ENCODE measurements at regions not wholly inside any gene's neighbourhood (a gene's known extent, or its start where the extent isn't known, plus 50 kb on each side); places are given as distances from the start of the nearest gene placed in this dataset.
"Not testable (repeated sequence)": the region's sequence is repeated elsewhere in the genome, so short reads cannot be mapped to it uniquely, and the experiment has no call there.

DNA sequence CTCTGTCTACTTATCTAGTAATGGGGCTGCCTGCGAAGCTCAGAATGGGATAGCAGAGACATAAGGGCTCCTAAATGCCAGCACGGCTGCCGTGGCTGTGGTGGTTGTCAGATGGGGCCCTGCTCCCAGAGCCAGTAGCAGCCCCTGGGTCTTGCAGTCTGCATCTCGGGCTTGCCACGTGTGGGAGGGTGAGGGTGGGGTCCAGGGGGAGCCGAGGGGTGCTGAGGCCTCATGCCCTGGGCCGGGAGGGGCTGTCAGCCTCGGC, 88.8 kb upstream of the GSE1 start:
- DNase-seq, result no peak

DNA sequence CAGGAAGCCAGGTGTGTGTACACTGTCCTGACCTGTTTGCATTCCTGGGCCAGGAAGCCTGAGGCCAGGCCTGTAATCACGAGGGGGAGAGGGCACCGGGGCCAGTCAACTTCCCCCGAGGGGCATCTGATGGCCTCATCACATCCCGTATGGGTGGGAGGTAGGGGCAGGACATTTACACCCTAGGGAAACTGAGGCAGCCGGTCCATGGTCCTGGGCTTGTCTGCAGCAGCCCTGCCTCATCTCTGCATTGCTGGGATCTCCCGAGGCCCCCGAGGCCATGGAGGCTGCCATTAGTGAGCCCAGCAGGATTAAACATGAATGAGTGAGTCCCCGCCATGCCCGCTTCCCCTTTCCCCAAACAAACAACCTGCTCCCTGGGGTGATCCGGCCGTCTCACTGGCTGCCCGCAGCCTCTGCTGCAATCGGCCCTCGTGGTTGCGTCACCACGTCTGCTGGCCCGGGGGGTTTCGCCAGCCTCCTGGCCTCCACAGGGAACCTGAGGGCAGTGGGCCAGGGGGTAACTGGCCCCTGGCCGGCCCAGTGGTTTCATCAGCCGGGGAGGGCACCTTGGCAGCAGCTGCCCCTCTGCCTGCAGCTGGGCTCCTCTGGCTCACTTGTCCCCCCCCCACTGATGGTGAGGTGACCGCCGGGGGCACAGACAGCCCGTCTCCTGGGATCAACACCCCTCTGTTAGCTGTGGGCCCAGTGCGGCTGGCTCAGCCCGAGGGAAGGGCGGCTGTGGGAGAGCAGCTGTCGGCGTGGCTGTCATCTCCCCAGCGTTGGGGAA, 88.3 kb upstream of the GSE1 start:
- DNase-seq, result peak; percentile 30

DNA sequence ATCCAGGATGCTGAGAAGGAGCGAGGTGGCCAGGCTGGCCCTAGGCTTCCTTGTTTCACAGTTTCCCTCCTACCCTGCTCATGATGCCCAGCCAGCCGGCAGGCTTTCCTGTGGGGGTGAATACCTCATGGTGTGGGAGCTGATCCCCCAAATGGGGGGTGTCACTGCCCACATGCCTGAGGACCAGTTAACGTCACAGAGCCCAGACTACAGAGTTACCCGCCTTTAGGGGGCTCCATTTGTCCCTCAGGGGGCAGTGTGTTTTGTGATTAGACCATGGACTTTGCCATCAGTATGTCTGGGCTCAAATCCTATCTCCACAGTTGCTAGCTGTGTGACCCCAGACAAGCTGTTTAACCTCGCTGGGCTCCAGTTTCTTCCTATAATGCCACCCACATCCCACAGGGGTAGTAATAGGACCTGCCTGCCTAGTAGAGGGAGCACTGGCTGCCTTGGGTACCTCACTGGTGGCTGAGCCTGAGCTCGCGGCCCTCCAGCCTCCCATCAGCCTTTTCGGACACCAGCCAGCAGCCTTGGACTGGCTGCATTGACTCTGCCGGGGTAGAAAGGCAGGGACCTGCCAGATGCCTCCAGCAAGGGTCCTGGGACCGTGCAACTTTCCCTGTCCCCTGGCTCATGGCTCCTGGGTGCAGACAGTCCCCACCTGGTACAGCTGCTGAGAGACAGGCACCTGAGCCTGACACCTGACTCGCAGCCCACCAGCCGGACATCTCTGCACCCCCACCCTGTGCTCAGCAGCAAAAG, 87.5 kb upstream of the GSE1 start:
- DNase-seq, result no peak

DNA sequence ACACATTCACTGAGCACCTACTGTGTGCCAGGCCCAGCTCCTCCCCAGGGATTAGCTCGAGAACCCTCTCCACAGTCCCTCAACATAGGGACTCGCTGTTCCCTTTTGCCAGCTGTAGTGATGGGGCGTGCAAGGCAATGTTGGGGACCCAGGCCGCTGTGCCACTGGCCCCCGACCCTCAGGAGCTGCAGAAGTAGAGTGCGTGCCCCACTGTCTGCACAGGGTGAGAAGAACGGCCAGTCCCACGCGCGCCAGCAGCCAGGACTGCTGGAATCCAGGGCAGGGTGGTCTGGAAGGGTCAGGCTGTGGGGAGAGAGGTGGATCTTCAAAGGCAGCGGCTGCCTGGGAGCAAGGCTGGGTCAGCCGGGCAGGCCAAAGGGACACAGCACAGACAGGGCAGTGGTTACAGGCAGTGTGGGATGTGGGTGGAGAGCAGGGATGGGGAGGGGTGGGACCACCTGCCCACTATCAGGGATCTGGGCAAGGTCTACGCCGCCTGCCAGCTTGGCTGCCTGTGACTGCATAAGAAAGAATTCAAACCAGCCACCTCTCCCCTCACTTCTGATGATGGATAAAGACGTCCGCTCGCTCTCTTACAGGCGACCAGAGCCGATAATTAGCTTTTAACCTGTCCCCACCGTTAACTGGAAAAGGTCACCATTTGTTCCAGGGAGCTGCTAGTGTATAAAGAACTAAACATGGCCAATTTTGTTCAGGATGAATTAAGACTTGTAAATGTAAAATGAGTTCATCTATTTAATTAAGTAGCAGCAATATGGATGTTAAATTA, 86.7 kb upstream of the GSE1 start:
- no peak for DNase-seq

DNA sequence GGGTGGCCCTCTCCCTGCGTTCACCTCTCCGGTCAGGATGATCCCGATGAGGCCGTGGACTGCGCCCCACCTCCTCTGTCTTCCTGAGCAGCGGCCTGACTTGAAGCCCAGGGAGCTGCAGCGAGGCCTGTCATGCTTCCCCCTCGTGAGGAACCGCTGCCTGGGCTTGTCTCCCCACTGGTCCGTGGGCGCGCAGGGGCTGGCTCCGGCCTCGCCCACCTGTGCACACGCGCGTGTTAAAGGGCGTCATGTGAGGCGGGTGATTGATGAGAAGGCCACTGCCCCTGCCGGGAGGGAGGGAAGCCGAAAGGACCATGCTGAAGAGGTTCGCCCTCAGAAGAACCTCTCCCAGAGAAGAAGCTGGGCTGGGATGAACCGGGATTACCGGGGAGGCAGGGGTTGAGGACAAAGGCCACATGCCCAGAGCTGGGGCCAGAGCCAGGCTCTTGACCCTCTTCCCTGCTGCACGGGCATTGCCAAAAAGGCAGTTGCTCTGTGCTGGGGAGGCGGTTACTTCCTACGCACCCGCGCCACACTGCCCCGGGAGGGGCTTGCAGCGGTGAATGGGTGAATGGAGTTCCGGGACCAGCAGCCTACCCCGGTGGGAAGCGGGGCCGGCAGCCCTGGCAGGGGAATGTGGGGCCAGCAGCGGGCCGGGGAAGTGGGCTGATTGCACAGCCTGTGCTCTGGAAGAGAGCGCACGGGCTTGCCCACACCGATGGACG, 85.9 kb upstream of the GSE1 start:
- no peak for DNase-seq

DNA sequence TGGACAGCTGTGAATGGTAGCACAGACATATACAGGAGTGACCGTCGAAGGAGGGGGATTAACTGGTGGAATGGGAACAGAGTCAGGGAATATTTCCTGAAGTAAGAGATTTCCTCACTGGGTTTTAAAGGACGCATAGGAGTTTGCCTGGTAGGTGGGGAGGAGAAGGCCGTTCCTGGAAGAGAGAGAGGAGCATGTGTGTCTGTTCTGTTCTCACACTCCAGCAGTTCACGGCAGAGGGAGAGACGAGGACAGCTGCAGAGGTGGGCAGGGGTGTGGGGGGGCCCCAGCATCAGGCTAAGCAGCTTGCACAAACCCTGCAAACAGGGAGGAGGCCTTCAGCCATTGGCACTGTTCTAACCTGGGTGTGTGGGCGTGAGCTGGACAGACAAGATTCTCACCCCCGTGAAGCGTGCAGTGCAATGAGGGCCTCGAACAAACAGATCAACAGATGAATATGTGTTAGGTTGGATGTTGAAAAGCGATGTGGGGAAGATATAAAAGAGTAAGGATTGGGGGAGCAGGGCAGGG, 85.3 kb upstream of the GSE1 start:
- DNase-seq, result no peak

DNA sequence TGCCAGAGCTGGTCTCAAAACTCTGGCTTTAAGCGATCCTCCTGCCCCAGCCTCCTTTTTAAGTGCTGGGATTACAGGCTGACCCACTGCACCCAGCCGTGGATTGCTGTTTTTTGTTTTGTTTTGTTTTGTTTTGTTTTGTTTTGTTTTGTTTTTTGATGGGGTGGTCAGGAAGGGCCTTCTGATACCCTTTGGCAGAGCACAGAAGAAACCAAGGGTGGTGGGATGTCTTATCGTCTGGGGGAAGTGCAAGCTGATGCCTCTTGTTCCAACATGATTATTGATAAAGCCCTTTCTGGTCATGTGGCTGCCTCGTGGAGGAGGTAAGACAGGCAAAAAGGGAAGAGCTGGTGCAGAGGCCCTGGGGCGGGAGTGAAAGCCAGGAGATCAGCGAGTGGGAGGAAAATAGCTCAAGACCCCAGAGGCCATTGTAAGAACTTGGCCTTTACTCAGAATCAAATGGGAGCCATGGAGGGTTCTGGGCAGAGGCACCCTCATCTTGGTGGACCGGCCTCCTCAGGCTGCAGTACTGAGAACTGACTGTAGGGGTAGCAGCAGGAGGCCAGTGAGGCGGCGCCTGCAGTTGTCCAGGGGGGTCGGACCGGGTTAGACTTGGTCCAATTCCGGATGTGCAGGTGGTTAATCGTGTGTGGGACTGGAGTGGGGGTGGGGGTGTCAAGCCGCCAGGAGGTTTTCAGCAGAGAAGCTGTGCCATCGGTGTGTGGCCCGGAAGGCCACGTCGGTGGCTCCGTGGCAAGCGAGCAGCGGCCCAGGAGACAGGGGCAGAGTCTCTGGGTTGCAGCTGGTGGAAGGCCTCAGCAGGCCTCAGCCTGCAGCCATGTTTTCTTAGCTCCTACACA, 84.4 kb upstream of the GSE1 start:
- no peak for DNase-seq

DNA sequence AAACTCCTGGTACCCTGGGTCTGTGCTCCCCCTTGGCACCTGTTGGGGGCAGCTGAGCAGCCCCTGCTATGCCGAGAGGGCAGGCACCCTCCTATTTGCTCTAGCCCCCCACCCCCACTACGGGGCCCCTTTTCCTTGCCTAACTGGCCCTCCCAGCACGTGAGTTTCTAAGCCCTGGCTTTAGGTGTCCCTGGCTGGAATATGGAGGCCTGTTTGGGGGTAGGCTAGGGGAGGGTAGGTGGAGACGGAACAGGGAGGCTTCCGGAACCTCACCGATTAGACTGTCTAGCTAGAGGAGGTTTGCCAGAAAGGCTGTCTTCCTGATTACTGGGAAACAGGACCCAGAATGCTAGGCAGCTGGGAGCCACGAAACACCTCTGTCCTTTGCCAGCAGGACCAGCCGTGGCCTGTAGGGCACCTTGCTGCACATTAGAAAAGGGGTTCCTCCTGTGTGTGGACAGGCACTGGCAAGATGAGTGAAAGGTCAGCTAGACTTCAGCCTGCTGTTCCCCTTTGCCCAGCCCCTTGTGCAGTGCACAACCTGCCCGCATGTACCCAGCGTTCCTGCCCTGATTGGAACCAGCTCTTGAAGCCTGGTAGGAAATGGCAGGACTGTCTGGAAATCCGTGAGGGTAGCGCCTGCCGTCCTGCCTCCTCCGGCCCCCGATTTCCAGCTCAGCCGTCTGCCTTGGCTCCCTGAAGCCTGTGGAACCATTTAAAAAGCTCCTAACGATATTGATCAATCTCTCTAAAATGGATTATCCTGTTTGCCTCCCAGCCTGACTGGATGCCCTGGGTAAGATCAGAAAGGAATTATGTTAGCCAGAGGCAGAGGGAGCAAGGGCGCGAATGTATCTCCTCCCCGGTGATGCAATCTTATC, 83.4 kb upstream of the GSE1 start:
- DNase-seq, result no peak

DNA sequence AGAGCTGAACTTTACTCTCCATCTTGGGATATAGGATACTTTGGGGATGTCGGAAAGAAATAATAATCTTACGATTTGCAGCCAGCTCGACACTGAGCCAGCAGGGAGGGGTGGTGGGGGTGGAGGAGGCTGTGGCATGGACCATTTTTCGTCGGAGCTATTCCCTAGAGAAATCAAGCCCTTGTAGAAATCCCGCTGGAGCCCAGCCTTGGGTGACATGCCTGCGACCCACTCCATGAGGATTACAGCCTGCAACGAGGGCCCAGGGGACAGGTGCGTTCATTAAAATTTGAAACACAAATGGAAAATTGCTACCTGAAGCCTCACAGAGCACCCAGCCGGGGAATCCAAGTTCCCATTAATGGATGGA, 82.8 kb upstream of the GSE1 start:
- no peak for DNase-seq

DNA sequence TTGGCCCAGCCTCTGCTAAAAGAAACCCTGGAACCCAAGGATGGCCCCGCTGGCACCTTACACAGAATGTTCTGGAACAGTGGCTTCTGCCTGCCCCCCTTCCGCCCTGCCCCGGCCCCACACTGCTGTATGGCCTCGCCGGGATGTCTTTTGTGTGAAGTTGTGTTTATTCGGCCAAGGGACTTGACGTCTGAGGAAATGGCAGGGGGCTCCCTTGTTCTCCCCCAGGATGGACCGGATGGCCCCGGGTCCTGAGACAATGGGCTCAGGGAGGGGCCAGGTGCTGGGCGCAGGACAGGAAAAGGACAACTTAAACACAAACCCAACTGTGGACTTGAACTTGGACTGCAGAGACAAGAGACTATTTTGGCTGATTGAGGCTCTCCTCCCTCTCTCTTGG, 81.6 kb upstream of the GSE1 start:
- no peak for DNase-seq

DNA sequence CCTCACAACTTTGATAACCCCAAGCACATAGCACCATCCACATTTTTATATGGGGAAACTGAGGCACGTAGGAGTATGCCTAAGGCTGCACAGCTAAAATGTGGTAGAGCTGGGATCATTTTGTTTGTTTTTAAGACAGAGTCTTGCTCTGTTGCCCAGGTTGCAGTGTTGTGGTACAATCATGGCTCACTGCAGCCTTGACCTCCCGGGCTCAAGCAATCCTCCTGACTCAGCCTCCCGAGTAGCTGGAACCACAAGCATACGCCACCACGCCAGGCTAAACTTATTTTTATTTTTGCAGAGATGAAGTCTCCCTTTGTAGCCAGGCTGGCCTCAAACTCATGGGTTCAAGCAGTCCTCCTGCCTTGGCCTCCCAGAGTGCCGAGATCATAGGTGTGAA, 81.0 kb upstream of the GSE1 start:
- no peak for DNase-seq

DNA sequence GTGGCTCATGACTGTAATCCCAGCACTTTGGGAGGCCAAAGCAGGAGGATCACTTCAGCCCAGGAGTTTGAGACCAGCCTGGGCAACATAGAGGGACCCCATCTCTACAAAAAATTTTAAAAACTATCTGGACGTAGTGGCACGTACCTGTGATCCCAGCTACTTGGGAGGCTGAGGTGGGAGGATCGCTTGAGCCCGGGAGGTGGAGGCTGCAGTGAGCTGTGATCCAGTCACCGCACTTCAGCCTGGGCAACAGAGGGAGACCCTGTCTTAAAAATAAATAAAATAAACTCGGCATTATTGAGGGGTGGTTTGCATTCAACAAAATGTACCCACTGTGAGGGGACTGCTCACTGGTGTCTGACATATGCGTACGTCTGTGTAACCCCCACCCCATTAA, 79.5 kb upstream of the GSE1 start:
- not testable (repeated sequence) for DNase-seq

DNA sequence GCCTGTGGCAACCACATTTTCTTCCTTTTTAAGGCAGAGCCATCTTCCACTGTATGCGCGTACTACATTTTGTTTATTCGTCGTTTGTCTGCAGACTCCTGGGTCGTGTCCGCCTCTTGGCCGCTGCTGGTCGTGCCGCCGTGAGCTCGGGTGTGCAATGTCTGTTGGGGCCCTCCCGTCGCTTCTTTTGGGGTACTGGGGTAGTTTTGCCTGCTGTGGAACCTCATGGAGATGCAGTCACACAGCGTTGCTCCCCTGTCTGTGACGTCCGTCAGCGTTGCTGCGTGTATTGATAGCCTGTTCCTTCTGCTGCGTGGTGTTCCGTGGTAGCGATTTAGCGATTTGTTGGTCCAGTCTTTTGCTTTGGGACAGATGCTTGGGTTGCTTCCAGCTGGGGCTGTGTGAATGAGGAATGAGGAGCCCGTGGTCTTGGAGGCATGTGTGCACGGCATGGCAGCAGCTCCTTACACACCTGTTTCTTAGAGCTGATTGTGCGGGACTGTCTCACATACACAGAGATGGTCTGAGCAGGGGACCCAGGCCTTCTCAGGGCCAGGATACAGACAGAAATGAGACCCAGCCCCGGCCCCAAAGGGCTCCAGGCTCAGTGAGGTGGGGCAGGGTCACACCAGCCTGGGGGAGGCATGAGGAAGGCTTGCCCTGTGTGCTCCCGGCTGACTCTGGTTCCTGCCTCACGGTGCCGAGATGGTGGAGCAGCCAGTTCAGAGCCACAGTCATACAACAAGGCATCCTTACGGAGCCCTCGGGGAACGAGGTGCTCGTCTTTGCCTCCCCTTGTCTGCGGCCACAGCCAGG, 78.4 kb upstream of the GSE1 start:
- DNase-seq, result no peak

DNA sequence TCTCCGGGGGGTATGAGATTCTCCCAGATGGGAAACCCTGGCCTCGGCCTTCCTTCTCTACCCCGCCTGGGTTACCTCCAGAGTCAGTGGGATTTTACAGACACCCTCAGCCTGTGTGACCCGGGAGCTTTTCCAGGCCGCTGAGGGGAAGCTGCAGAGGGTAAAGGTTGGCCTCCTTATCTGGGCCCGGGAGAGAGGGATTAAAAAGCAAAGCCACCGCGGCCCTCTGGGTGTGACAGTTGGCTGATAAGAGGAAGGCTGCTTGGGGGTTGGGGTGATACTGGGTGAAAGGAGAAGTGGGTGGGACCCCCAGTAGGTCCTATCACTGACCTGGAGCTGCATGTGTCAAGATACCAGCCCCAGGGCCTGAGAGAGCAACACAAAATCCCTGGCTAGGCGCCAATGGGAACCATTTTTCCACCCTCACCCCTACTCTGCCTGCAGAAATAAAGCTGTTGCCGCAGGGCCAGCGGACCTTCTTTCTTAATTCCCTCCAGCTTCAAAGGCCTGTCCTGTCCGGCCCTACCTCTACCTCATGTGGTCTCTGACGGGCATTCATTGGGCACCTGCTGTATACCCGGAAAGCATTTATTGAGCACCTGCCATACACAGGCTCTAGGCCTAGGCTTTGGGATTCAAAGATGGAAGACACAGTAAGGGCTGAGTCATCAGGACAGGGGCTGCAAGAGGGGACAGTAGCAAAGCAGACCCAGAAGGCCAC, 77.6 kb upstream of the GSE1 start:
- no peak for DNase-seq

DNA sequence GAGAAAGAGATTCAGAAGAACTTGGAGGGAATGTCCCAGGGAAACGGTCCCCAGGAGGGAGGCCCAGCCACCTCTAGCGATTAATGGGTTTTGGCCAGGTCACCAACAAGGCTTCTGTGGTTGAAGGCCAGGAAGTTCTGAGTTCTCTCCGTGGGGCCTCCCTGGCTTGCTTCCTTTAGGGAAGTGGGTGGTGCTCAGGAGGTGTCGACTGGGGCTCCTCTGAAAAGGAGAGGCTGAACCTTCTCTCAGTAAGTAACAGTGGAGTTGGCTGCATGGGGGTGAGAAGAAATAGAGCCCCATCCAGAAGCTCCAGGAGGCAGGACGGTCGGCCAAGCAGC, 77.1 kb upstream of the GSE1 start:
- no peak for DNase-seq

DNA sequence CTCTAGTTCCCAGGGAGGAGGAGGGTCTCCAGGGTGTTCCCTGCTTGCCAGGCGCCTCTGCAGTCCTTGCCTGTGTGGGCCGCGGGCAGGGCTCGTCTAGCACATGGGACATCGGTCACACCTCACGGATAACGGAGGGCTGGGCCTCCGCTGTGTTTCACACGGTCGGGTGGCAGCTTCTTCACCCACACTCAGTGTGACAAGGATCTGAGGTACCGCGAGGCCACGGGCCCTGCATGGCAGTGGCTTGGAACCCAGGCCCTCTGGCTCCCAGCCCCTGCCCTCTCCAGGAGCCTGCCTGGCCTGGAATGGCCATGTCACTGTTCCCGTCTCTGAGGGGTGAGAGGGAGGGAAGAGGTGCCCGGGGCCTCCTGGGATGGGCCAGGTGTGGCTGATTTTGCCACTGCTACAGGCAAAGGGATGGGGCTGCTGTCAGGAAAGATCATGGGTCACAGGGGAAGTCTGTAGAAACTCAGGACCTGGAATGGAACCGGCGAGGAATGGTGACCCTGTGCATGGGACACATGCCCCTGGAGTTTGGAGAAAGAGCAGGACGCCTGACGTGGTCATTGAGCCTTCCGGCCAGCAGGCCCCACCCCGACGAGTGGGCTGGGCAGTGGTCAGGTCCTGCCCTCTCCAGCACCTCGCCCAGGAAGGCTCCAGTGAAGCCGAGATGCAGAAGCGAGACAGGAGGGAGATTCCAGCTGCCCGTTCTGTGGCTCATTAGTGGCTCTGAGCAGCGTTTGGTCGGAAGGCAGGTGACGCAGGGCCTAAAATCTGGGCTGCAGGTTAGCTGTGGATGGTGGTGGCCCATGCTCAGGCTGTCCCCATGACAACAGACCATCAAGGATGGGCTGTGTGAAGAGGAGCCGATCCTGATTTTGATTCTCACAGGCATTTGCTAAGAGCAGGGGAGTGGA, 76.5 kb upstream of the GSE1 start:
- no peak for DNase-seq

DNA sequence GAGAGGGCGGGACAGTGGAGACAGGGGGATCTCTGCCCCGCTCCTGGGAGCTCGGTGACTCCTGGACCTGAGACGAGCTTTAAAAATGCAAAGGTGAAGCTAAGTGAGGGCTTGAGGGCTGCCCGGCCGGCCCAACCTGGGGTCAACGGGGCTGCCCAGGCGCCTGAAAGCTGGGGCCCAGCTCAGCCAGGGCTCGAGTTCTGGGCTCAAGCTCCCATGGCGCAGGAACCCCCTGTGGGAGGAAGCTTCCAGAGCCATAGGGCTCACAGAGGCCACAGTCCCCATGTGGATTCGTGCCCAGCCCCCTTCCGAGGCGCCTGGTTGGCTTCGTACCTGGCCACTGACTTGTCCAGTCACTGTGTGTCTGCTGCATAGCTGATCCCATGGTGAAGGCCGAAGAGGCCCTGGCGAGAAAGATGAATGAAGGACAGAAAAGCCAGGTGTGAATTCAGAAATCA, 75.8 kb upstream of the GSE1 start:
- DNase-seq, result no peak

DNA sequence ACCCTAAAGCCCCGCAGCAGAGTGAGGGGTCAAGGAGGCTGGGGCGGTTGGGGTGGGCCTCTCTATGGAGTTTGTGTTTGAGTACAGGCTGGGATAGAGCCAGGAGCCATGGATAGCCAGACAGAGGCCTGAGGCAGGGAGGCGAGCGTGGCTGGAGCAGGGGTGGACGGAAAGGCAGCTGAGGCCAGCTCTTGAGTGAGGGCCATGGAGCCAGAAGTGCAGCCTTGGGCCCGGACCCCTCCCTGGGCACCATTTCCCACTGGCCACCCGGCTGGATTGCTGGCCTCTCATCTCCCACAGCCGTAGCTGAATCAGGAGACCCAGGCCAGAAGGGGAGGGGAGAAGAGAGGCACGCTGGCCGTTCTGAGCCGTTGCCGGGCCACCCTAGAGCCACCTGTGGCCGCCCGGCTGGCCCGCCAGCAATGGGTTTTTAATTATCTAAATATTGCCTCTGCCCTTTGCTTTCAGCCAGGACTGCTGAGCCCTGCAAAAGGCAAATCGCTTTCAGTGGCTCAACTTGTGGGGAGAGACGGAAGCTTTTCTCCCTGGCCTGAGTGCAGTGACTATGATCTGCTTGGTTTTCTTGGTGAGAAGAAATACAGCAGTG, 75.2 kb upstream of the GSE1 start:
- no peak for DNase-seq

Data from NCI-H1092 (cell line).